Heart right ventricle (tissue), 16 donors: ENCODE measurements at regions not wholly inside any gene's neighbourhood (a gene's known extent, or its start where the extent isn't known, plus 50 kb on each side); places are given as distances from the start of the nearest gene placed in this dataset.
A peak's percentile ranks its signal among the peaks of the same experiment; 100 is the strongest.

ENCODE experiments used
- ATAC-seq, 8 donors: fragments of 200-7000 bp; cut with Tn5 transposase; one replicate each; pipeline ENCODE4 v1.9.1; 2020; ENCODE audit warnings: mild to moderate bottlenecking in 8 of 8, moderate library complexity in 8 of 8, moderate number of reproducible peaks in 1 of 8
- DNase-seq, 2 donors: peaks; one replicate each; pipeline ENCODE4 v3.0.0-alpha.2; 2020
- H3K27ac ChIP-seq, 10 donors: fragments of 200-600 bp; sonication (generic) in 2 of 10; one replicate each; pipeline versions ENCODE4 v1.5.0 to v1.8.0; 2020 to 2022; ENCODE audit warnings: mild to moderate bottlenecking in 3 of 10
- H3K27me3 ChIP-seq, 7 donors: fragments of 200-600 bp; one replicate each; pipeline ENCODE4 v1.8.0; 2021 to 2022; ENCODE audit warnings: mild to moderate bottlenecking in 2 of 7
- H3K36me3 ChIP-seq, 9 donors: fragments of 200-600 bp; sonication (generic) in 1 of 9; one replicate each; pipeline versions ENCODE4 v1.5.0 to v1.8.0; 2020 to 2022; ENCODE audit warnings: mild to moderate bottlenecking in 2 of 9
- H3K4me1 ChIP-seq, 9 donors: fragments of 200-600 bp; sonication (generic) in 1 of 9; one replicate each; pipeline versions ENCODE4 v1.5.0 to v1.8.0; 2020 to 2022; ENCODE audit warnings: mild to moderate bottlenecking in 4 of 9
- H3K4me3 ChIP-seq, 10 donors: fragments of 200-600 bp; sonication (generic) in 2 of 10; one replicate each; pipeline versions ENCODE4 v1.5.0 to v1.8.0; 2020 to 2022; ENCODE audit warnings: mild to moderate bottlenecking in 7 of 10, moderate library complexity in 2 of 10
- H3K9me3 ChIP-seq, 11 donors: fragments of 200-600 bp in 10 of 11; sonication (generic) in 2 of 11; one replicate each; pipeline versions ENCODE4 v1.5.0 to v1.8.0; 2013 to 2022; ENCODE audit warnings: mild to moderate bottlenecking in 2 of 11, control low read depth in 1 of 11, moderate library complexity in 1 of 11
- WGBS, 2 donors: extraction: QIAGEN DNeasy Blood & Tissue Kit; methylation state at CpG; one replicate each; pipeline ENCODE4 v1.1.7; 2013; ENCODE audit warnings: inconsistent platforms in 1 of 2; 5-methylcytosine and 5-hydroxymethylcytosine counted together
- intact Hi-C, 10 donors: fragments of 100-400 bp; cut with DNase I; formaldehyde crosslinking; loops; one replicate each; pipeline versions ENCODE4 v1.11.1 to v1.14.2; 2022
- TF ChIP-seq, protein P1 (sequence below), 9 donors: fragments of 200-600 bp; sonication (generic) in 2 of 9; IDR thresholded peaks; one replicate each; pipeline versions ENCODE4 v1.5.0 to v1.8.0; 2021 to 2022; ENCODE audit warnings: antibody characterized with exemption in 9 of 9, mild to moderate bottlenecking in 5 of 9, moderate library complexity in 1 of 9
- donor health status: Arrhythmogenic right ventricular cardiomyopathy.
- donor health status: ischemic (EF 13 %, LVEDD 7.1; RV severe dilation, severe dysfunction).
- donor health status: healthy with polysubstance abuse.
- donor health status: DM: no; HTN: yes; CAD: no.
- donor health status: DM: no; HTN: no; CAD: no.
- donor health status: ischemic (EF 25% LVEDD 6.9; RV normal size, moderate dysfunction).
- donor health status: ischemic (EF 25% LVEDD 5.7; RV mildly dilated, moderate dysfunction).
- donor health status: healthy.
- donor health status: DM: yes; HTN: yes; CAD: no.
- donor health status: Ischemic cardiomyopathy.
- donor health status: ischemic (EF 35%, LVEDD 5.7; RV mildly dilated, moderate dysfunction).
- donor health status: nonischemic (EF 11% LVEDD 7.7; RV severe dilation, severe dysfunction).
- donor health status: DM: yes; HTN: yes; CAD: no.
- donor health status: PGD.
- donor health status: ischemic (EF 29% LVEDD 5.4; RV normal size, mild dysfunction).
- donor health status: nonischemic (EF 23%, LVEDD 6.1; RV moderate dilation, normal function).

DNA sequence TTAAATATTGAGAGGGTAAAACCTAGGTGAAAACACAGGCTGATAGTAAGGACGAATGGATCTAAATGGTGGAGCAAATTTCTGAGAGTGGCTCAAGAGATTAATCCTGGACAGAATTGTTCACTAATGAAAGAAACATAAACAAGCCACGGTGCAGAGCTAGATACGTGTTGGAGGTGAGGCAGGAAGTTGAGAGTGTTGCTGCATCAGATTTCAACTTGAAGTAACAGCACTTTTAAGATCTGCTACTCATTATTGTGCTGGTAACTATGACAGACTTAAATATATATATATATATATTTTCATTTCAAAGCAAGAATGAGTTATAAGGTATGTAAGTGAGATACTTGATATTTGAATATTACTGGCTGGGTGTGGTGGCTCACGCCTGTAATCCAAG, 64.9 kb downstream of the PTGS2 start:
- Histone ChIP-seq H3K4me1 (peaks cover 0 to 27% (median 0%) of the 10 kb centered on the region in 9 donors), H3K27ac (peak overlapping the region in 1 of 10 donors; percentile 49), H3K27me3 (no peaks in the 10 kb centered on the region), H3K4me3 (no peak overlapping the region), H3K36me3 (no peaks in the 10 kb centered on the region), H3K9me3 (no peaks in the 10 kb centered on the region)
- TF ChIP-seq, protein P1, sequence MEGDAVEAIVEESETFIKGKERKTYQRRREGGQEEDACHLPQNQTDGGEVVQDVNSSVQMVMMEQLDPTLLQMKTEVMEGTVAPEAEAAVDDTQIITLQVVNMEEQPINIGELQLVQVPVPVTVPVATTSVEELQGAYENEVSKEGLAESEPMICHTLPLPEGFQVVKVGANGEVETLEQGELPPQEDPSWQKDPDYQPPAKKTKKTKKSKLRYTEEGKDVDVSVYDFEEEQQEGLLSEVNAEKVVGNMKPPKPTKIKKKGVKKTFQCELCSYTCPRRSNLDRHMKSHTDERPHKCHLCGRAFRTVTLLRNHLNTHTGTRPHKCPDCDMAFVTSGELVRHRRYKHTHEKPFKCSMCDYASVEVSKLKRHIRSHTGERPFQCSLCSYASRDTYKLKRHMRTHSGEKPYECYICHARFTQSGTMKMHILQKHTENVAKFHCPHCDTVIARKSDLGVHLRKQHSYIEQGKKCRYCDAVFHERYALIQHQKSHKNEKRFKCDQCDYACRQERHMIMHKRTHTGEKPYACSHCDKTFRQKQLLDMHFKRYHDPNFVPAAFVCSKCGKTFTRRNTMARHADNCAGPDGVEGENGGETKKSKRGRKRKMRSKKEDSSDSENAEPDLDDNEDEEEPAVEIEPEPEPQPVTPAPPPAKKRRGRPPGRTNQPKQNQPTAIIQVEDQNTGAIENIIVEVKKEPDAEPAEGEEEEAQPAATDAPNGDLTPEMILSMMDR (IDR thresholded peaks at IDR 0.05) = no peak
- intact Hi-C loops = no loop called here
- no peak for ATAC-seq
- 60 to 63% methylated on average over 4 of the region's 4 CpGs for whole genome bisulfite sequencing, 2 donors
- no peak for DNase-seq

DNA sequence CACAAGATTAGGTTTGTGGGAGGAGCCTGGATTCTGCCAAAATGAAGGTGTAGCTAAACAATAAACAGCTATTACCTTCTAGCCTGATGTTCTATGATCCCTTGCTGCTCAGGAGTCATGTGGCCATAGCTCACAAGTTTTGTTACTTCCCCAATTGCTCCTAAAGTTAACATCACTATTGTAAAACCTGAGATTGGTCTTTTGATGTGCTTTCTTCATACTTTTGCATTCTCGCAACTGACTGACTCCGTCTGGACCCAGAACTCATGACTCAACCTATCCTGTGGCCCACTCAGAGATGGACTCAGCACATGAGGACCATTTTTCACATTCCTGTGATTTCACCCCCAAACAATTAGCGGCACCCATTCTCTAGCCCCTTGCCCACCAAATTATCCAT, 69.1 kb downstream of the PTGS2 start:
- H3K9me3 ChIP-seq = no peaks in the 10 kb centered on the region
- no peaks in the 10 kb centered on the region for H3K4me1 ChIP-seq
- DNase-seq = no peak
- H3K27ac ChIP-seq = no peak overlapping the region
- TF ChIP-seq, protein P1 (IDR thresholded peaks at IDR 0.05) = no peak
- H3K27me3 ChIP-seq = no peaks in the 10 kb centered on the region
- ATAC-seq = no peak
- intact Hi-C loops = no loop called here
- H3K4me3 ChIP-seq = no peak overlapping the region
- no peaks in the 10 kb centered on the region for H3K36me3 ChIP-seq
- 94 to 95% methylated on average over 3 of the region's 3 CpGs for WGBS, 2 donors

DNA sequence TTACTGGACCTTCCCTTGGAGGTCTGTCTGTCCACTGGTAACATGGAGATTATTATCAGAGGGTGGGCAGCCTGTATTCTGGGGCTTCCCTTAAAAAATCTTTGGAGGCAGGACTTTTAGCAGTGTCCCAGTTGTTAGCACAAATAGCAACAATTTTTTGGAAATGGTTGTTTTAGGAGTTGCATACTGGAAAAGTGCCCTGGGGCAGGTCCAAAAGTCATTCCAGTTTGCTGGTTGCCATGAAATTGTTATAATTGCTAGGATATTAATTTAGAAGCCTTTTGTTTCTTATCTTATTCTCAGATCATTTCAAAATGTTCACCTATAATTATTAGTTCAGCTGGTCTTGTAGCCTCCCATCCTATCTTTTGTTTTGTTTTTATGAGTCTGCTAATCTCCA, 71.0 kb downstream of the PTGS2 start:
- DNase-seq = no peak
- no peak for ATAC-seq
- TF ChIP-seq, protein P1 (IDR thresholded peaks at IDR 0.05) = no peak
- Histone ChIP-seq H3K4me1 (no peaks in the 10 kb centered on the region), H3K9me3 (peaks cover 0 to 8% (median 0%) of the 10 kb centered on the region in 11 donors), H3K27ac (no peak overlapping the region), H3K27me3 (no peaks in the 10 kb centered on the region), H3K36me3 (no peaks in the 10 kb centered on the region), H3K4me3 (no peak overlapping the region)
- intact Hi-C loops = loop anchor here in 8 of 10 donors (5.0 to 10.0 kb wide), 5 partner anchors 76 to 378 kb away; partner anchors contain the start of gene PTGS2 (in 1 of the 8)

DNA sequence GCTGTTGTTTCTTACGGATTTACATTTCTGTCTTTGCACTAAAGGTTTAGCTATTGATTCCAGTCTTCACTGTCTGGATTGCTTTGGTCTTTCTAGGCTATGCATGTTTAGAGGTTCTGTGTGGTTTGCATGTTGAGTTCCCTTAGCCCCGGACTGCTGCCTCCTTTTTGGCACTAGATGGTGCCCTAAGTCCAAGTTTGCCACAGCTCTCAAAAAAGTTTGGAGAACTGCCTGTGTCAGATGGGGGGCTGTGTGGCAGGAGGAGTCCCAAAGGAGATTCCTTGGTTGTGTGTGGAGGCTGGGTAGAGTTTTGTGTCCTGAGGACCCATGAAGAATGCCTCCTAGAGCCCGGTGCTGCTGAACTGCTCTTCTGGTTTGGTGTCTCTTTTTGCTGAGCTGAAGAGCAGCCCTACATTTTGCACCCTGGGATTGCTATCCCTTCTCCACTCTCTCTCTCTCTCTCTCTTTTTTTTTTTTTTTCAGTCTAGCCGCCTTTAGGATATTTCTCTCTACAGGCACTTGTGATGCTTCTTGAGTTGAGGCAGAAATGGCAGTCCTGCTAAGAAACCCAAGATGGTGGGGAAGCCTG, 74.4 kb downstream of the PTGS2 start:
- Histone ChIP-seq H3K36me3 (no peaks in the 10 kb centered on the region), H3K27me3 (no peaks in the 10 kb centered on the region), H3K27ac (no peak overlapping the region), H3K9me3 (peaks cover 0 to 8% (median 0%) of the 10 kb centered on the region in 11 donors), H3K4me3 (no peak overlapping the region), H3K4me1 (no peaks in the 10 kb centered on the region)
- TF ChIP-seq, protein P1 (IDR thresholded peaks at IDR 0.05) = peak; percentile 36 to 73 (median 67)
- intact Hi-C loops = loop anchor here (1.0 to 10.0 kb wide), 8 partner anchors 79 to 381 kb away; partner anchors contain the start of gene PTGS2 (in 1 of the 10)
- peak in 5 of 8 donors; percentile 48 to 83 (median 70) for ATAC-seq
- 30 to 35% methylated on average over 4 of the region's 4 CpGs for WGBS, 2 donors
- DNase-seq = peak in 1 of 2 donors; percentile 27
